Heart left ventricle (tissue), 16 donors: ENCODE measurements at regions not wholly inside any gene's neighbourhood (a gene's known extent, or its start where the extent isn't known, plus 50 kb on each side); places are given as distances from the start of the nearest gene placed in this dataset.

ENCODE experiments used
- ATAC-seq, 4 donors: fragments of 200-7000 bp; cut with Tn5 transposase; one replicate each; pipeline ENCODE4 v1.9.1; 2020 to 2022; ENCODE audit warnings: moderate library complexity in 4 of 4, mild to moderate bottlenecking in 3 of 4, moderate number of reproducible peaks in 1 of 4
- DNase-seq, 5 donors: peaks; one replicate each; pipeline ENCODE4 v3.0.0-alpha.2; 2020
- H3K27ac ChIP-seq, 12 donors: fragments of 200-600 bp; sonication (generic) in 4 of 12; one replicate each; pipeline versions ENCODE4 v1.5.0 to v1.8.0; 2016 to 2022; ENCODE audit warnings: mild to moderate bottlenecking in 2 of 12
- H3K27me3 ChIP-seq, 9 donors: fragments of 200-600 bp; sonication (generic) in 2 of 9; one replicate each; pipeline versions ENCODE4 v1.5.1 to v1.8.0; 2016 to 2022; ENCODE audit warnings: mild to moderate bottlenecking in 3 of 9
- H3K36me3 ChIP-seq, 9 donors: fragments of 200-600 bp; sonication (generic) in 2 of 9; one replicate each; pipeline versions ENCODE4 v1.5.0 to v1.8.0; 2018 to 2022; ENCODE audit warnings: mild to moderate bottlenecking in 2 of 9
- H3K4me1 ChIP-seq, 12 donors: fragments of 200-600 bp; sonication (generic) in 4 of 12; one replicate each; pipeline versions ENCODE4 v1.5.0 to v1.8.0; 2016 to 2022; ENCODE audit warnings: mild to moderate bottlenecking in 3 of 12
- H3K4me3 ChIP-seq, 12 donors: fragments of 200-600 bp; sonication (generic) in 4 of 12; one replicate each; pipeline versions ENCODE4 v1.5.0 to v1.8.0; 2017 to 2022; ENCODE audit warnings: mild to moderate bottlenecking in 9 of 12, moderate library complexity in 4 of 12
- H3K9me3 ChIP-seq, 12 donors: fragments of 200-600 bp; sonication (generic) in 4 of 12; one replicate each; pipeline versions ENCODE4 v1.5.0 to v1.8.0; 2016 to 2022; ENCODE audit warnings: mild to moderate bottlenecking in 1 of 12
- POLR2A ChIP-seq, 2 donors: fragments of 450-650 bp; IDR thresholded peaks; one replicate each; pipeline ENCODE4 v1.6.1; 2017; ENCODE audit warnings: antibody characterized with exemption in 2 of 2, mild to moderate bottlenecking in 2 of 2, moderate library complexity in 2 of 2
- WGBS, 4 donors: extraction: QIAGEN DNeasy Blood & Tissue Kit in 2 of 4; methylation state at CpG; one replicate each; pipeline versions ENCODE4 v1.1.5 to v1.1.7; 2013 to 2018; 5-methylcytosine and 5-hydroxymethylcytosine counted together
- intact Hi-C, 10 donors: fragments of 100-400 bp; cut with DNase I; formaldehyde crosslinking; loops; one replicate each; pipeline versions ENCODE4 v1.11.1 to v1.14.2; 2022
- TF ChIP-seq, protein P1 (sequence below), 12 donors: fragments of 200-600 bp; sonication (generic) in 4 of 12; IDR thresholded peaks; one replicate each; pipeline versions ENCODE4 v1.5.0 to v1.8.0; 2018 to 2022; ENCODE audit warnings: antibody characterized with exemption in 12 of 12, mild to moderate bottlenecking in 5 of 12
- donor health status: ischemic (EF 13 %, LVEDD 7.1; RV severe dilation, severe dysfunction).
- donor health status: healthy with polysubstance abuse.
- donor health status: DM: no; HTN: yes; CAD: no.
- donor health status: DM: no; HTN: no; CAD: no.
- donor health status: ischemic (EF 25% LVEDD 6.9; RV normal size, moderate dysfunction).
- donor health status: ischemic (EF 25% LVEDD 5.7; RV mildly dilated, moderate dysfunction).
- donor health status: healthy.
- donor health status: DM: yes; HTN: yes; CAD: no.
- donor health status: ischemic (EF 35%, LVEDD 5.7; RV mildly dilated, moderate dysfunction).
- donor health status: nonischemic (EF 11% LVEDD 7.7; RV severe dilation, severe dysfunction).
- donor health status: DM: yes; HTN: yes; CAD: no.
- donor health status: PGD.
- donor health status: ischemic (EF 29% LVEDD 5.4; RV normal size, mild dysfunction).
- donor health status: nonischemic (EF 23%, LVEDD 6.1; RV moderate dilation, normal function).

DNA sequence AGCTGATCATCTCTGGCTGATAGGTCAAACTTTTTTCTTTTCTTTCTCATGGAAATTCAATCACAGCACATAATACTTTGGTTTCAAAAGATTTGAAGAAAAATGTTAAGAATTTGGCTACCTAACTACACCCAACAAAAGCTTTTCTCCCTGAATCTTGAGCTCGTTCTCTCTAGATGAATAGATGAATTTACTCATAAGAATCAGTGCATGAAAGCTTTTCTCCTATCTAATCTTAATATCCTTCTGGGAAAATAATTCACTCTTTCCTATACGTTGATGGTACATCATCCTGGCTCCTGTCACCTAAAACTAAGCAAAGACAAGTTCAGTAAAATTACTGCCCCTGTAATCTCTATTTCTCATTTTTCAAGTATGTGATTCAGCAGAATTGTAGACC, 1479.1 kb downstream of the DPP10 start:
- TF ChIP-seq, protein P1, sequence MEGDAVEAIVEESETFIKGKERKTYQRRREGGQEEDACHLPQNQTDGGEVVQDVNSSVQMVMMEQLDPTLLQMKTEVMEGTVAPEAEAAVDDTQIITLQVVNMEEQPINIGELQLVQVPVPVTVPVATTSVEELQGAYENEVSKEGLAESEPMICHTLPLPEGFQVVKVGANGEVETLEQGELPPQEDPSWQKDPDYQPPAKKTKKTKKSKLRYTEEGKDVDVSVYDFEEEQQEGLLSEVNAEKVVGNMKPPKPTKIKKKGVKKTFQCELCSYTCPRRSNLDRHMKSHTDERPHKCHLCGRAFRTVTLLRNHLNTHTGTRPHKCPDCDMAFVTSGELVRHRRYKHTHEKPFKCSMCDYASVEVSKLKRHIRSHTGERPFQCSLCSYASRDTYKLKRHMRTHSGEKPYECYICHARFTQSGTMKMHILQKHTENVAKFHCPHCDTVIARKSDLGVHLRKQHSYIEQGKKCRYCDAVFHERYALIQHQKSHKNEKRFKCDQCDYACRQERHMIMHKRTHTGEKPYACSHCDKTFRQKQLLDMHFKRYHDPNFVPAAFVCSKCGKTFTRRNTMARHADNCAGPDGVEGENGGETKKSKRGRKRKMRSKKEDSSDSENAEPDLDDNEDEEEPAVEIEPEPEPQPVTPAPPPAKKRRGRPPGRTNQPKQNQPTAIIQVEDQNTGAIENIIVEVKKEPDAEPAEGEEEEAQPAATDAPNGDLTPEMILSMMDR (IDR thresholded peaks at IDR 0.05) = no peak
- TF ChIP-seq POLR2A (IDR thresholded peaks at IDR 0.05) = no peak
- no peak for ATAC-seq
- no peak for DNase-seq
- Histone ChIP-seq H3K9me3 (peaks cover 0 to 7% (median 0%) of the 10 kb centered on the region in 12 donors), H3K27me3 (no peaks in the 10 kb centered on the region), H3K36me3 (no peaks in the 10 kb centered on the region), H3K4me1 (no peaks in the 10 kb centered on the region), H3K4me3 (no peak overlapping the region), H3K27ac (no peak overlapping the region)
- intact Hi-C loops = no loop called here
- 45 to 64% (median 55%) methylated on average over 2 of the region's 2 CpGs for WGBS, 4 donors

DNA sequence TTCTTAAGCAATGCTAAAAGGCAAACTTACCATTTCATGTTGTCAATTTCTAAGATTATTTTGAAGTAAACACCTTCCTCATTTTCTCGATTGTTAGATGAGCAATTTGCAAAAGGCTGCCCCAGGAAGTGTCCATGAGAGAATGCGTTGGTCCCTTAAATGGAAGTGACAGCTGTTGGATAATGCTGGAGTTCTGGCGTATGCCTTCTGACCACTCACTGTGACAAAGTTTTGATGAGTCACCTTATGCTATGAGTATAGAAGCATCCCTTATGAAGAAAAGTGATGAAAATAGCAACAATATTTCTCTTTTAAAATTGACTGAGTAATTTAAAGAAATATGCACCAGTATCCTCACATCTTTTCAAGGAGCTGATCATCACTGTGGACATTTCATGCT, 1497.5 kb downstream of the DPP10 start:
- no peak for TF ChIP-seq POLR2A (IDR thresholded peaks at IDR 0.05)
- TF ChIP-seq, protein P1 (IDR thresholded peaks at IDR 0.05) = no peak
- Histone ChIP-seq H3K4me3 (no peak overlapping the region), H3K27ac (no peak overlapping the region), H3K4me1 (no peaks in the 10 kb centered on the region), H3K9me3 (no peaks in the 10 kb centered on the region), H3K27me3 (no peaks in the 10 kb centered on the region), H3K36me3 (no peaks in the 10 kb centered on the region)
- intact Hi-C loops = no loop called here
- 58 to 76% (median 68%) methylated on average over 3 of the region's 3 CpGs for WGBS, 4 donors
- no peak for DNase-seq
- no peak for ATAC-seq

DNA sequence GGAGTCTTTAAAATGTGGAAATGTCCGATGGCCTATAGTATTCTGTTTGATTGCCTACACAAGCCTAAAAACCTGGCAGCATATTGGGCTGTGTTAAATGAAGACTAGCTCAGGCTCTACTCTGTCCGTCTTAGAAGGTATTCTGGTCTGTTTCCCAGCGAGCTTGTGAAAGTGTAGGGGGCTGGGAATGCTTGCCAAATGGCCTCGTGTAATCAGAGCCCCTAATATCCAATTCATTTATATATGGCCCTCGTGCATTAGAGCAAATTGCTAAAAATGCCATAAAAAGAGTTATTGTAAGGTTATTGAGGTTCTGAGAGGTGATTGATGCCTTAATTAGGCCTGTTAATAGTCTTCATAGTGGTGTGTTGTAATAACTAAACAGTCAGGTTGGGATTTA, 1500.4 kb downstream of the DPP10 start:
- TF ChIP-seq, protein P1 (IDR thresholded peaks at IDR 0.05) = no peak
- no peak for TF ChIP-seq POLR2A (IDR thresholded peaks at IDR 0.05)
- H3K4me1 ChIP-seq = no peaks in the 10 kb centered on the region
- peaks cover 0 to 3% (median 0%) of the 10 kb centered on the region in 12 donors for H3K9me3 ChIP-seq
- 64 to 70% (median 67%) methylated on average over 5 of the region's 5 CpGs for WGBS, 4 donors
- intact Hi-C loops = no loop called here
- H3K36me3 ChIP-seq = no peaks in the 10 kb centered on the region
- DNase-seq (no peak), ATAC-seq (no peak)
- H3K27ac ChIP-seq = no peak overlapping the region
- H3K27me3 ChIP-seq = no peaks in the 10 kb centered on the region
- H3K4me3 ChIP-seq = no peak overlapping the region

DNA sequence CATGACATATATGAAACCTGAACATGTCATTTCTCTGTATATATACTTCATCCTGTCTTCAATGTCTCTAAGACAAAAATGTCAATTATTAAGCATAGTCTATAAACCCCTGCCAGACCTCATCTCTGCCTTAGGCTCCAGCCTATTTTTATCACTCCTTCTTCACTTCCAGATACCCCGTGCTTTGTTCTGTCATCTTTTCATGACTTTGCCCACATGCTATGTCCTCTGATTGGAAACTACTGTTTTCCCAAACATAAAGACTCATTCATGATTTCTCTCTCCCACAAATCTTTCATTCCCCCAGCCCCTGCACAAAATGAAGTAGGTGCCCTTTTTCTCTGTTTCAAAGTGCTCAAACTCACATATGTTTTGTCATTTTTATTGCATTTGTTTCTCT, 1503.9 kb downstream of the DPP10 start:
- no peaks in the 10 kb centered on the region for H3K4me1 ChIP-seq
- H3K27me3 ChIP-seq = no peaks in the 10 kb centered on the region
- H3K27ac ChIP-seq = no peak overlapping the region
- H3K36me3 ChIP-seq = no peaks in the 10 kb centered on the region
- 15 to 40% (median 34%) methylated on average over 1 of the region's 1 CpG for WGBS, 4 donors
- no peak for DNase-seq
- intact Hi-C loops = no loop called here
- no peak for ATAC-seq
- peaks cover 0 to 13% (median 0%) of the 10 kb centered on the region in 12 donors for H3K9me3 ChIP-seq
- H3K4me3 ChIP-seq = no peak overlapping the region
- TF ChIP-seq, protein P1 (IDR thresholded peaks at IDR 0.05) = no peak
- TF ChIP-seq POLR2A (IDR thresholded peaks at IDR 0.05) = no peak
